NB4 (cell line): ENCODE measurements at regions not wholly inside any gene's neighbourhood (a gene's known extent, or its start where the extent isn't known, plus 50 kb on each side); places are given as distances from the start of the nearest gene placed in this dataset.
"Not testable (repeated sequence)": the region's sequence is repeated elsewhere in the genome, so short reads cannot be mapped to it uniquely, and the experiment has no call there.

Experiments
- DNase-seq: peaks from one replicate; pipeline ENCODE4 v3.0.0; 2010; ENCODE audit warnings: low read depth
- H3K4me3 ChIP-seq: one replicate; pipeline ENCODE4 v1.5.1; 2011; ENCODE audit warnings: mild to moderate bottlenecking, low read depth, low read length, moderate library complexity
- CTCF ChIP-seq: IDR thresholded peaks from one replicate; pipeline ENCODE4 v1.5.1; 2012; ENCODE audit warnings: low read depth, low read length
- MAX ChIP-seq: IDR thresholded peaks from 2 replicates; pipeline ENCODE4 v1.6.1; 2011; ENCODE audit warnings: low read depth, low read length
- MYC ChIP-seq: IDR thresholded peaks from 2 replicates; pipeline ENCODE4 v1.6.1; 2011; ENCODE audit warnings: low read depth, low read length
- POLR2A ChIP-seq: IDR thresholded peaks from 2 replicates; pipeline ENCODE4 v1.6.1; 2011; ENCODE audit warnings: mild to moderate bottlenecking; ENCODE audit not compliant: insufficient read length; ENCODE audit errors: extremely low read depth

GRCh38 chr1:95659166-95659565 is 425.2 kb downstream of the RWDD3 start:
- TF ChIP-seq MAX (no peak), CTCF (no peak), POLR2A (no peak), MYC (no peak)
- DNase-seq: no peak
- H3K4me3 ChIP-seq: no peak overlapping the region

GRCh38 chr1:95659588-95659987 is 425.6 kb downstream of the RWDD3 start:
- H3K4me3 ChIP-seq: no peak overlapping the region
- no peak for DNase-seq
- no peak for TF ChIP-seq POLR2A
- TF ChIP-seq MYC: no peak
- no peak for TF ChIP-seq CTCF
- TF ChIP-seq MAX: no peak

GRCh38 chr1:95660736-95661135 is 426.7 kb downstream of the RWDD3 start:
- no peak overlapping the region for H3K4me3 ChIP-seq
- TF ChIP-seq CTCF (no peak), MAX (no peak), POLR2A (no peak), MYC (no peak)
- DNase-seq: no peak

GRCh38 chr1:95663530-95663929 is 429.5 kb downstream of the RWDD3 start:
- not testable (repeated sequence) for H3K4me3 ChIP-seq, DNase-seq

- TF ChIP-seq MYC (no peak), POLR2A (no peak), MAX (no peak), CTCF (no peak)
- DNase-seq: no peak
- H3K4me3 ChIP-seq: no peak overlapping the region
These were observed 434.2 kb downstream of the RWDD3 start for GRCh38 chr1:95668165-95668564.

- DNase-seq, H3K4me3 ChIP-seq: not testable (repeated sequence)
These were observed 435.6 kb downstream of the RWDD3 start for GRCh38 chr1:95669638-95670037.

GRCh38 chr1:95671098-95671497 is 437.1 kb downstream of the RWDD3 start:
- H3K4me3 ChIP-seq: no peak overlapping the region
- TF ChIP-seq POLR2A (no peak), CTCF (no peak), MYC (no peak), MAX (no peak)
- DNase-seq: no peak
